ENCODE measurements at regions not wholly inside any gene's neighbourhood (a gene's known extent, or its start where the extent isn't known, plus 50 kb on each side); places are given as distances from the start of the nearest gene placed in this dataset.

DNA sequence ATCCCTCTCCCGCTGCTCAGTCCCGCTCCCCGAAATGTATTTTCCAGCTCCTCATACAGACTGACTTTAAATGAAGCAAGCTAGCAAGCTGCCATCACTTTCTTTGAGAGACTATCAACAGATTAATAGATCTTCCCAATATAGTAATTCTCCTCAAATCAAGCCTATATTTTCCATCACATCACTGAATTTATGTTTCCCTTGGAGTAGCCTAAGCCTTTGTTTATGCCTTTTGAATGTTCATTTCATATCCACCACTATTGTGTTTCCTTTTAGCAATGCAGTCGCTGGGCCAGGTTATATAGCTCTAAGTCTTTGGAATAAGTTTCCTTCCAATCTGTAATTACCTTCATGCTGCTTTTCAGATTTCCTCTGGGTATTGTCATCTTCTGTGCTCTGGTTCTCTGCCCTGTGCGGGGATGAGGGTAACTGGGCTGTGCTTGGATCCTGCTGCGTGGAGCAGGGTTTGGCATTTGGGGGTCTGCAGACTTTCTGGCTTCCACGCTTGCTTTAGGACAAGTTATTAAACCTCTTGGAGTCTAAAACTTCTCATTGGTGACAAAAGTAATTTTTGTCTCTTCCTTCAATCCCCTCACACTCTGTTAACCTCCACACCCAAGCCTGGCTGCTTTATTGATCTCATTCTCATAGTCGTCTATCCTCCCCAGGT lies 256.9 kb downstream of the DLEU7 start:
- DNase-seq: no peak

GRCh38 chr13:50587115-50587514 lies 256.4 kb downstream of the DLEU7 start:
- DNase-seq: no peak

- DNase-seq: no peak
Measured at GRCh38 chr13:50587645-50588373, 255.7 kb downstream of the DLEU7 start.

DNA sequence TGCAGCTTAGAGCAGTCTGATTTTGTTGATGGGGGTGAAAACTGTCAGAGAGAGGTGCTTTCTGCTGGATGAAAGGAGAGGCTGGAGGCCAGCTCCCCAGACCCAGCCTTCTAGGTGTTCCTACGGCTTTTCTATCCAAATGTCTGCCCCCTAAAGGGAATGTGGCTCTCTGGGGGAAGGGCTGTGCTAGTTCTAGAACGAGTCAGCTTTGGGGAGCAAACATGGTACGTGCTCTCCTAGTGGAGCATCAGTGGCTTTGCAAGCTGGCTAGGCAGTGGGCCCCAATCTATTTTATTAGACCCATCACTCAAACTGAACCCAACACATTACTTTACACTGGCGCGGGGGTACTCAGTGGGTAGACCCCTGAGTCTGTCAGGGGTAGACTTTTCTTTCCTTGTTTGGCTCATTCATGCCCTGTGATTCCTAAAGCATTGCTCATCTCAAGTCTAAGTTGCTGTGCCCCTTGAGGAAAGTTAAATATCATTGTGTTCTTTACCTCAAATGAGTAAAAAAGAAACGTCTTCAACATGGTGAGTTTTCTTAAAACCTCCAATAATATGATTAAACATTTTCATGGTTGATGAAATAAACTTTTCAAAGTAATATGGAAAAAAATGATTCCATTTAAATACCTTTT lies 254.9 kb downstream of the DLEU7 start:
- DNase-seq: no peak

- no peak for DNase-seq
Measured at GRCh38 chr13:50589139-50589538, 254.4 kb downstream of the DLEU7 start.

- DNase-seq: no peak
Measured at GRCh38 chr13:50589651-50590054, 253.8 kb downstream of the DLEU7 start.

GRCh38 chr13:50592412-50593155 lies 250.9 kb downstream of the DLEU7 start:
- DNase-seq: no peak

DNA sequence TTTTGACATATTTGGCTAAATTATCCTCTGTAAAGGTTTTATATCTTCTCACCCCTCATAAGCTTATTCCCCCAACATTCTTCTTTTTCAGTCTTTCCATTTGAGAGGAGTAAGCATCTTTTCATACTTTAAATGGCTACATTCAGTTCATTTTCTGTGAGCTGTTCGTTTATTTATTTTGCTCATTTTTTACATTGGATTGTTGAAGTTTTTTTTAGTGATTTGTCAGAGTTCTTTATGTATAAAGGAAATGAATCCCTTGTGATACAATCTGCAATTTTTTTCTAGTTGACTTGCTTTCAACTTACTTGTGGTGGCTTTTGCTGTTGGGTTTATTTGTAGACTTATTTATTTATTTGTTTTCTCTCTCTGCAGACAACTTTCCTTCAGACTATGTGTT lies 250.3 kb downstream of the DLEU7 start:
- no peak for DNase-seq

DNA sequence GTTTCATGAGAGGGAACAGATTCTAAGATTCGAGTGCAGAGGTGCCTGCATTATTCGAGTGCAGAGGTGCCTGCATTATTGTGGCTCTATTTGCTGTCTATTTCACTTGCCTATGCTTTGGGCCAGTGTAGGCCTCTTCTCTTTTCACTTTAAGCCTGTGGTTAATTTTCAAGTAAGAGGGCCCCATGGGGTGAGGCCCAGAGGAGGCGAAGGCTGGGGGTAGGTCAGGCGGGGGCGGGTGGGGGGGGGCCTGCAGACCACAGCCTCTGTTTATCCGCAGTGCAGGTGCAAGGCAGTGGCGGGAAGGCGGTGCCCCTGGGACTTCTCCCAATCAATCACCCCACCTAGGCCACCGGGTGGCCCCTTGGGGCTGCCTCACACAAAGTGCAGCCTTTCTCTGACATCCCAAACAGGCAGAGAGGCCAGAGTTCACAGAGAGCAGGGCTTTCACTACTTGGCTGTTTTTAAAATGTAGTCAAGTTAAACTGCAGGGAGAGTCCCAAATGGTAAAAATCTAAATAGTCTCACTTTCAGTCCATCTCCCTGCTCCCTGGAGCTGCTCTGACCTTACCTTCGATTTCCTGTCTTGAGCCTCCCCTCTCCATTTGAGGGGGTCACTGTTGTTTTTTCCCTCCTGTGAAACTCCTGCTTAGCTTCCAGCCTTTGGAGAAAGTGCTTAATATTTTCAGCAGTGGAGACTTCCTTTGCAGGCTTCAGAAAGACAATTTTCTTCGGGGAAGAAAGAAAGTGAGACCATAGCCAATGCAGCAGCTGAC lies 249.0 kb downstream of the DLEU7 start:
- DNase-seq: peak; percentile 67

- no peak for DNase-seq
Measured at GRCh38 chr13:50595196-50595595, 248.3 kb downstream of the DLEU7 start.

DNA sequence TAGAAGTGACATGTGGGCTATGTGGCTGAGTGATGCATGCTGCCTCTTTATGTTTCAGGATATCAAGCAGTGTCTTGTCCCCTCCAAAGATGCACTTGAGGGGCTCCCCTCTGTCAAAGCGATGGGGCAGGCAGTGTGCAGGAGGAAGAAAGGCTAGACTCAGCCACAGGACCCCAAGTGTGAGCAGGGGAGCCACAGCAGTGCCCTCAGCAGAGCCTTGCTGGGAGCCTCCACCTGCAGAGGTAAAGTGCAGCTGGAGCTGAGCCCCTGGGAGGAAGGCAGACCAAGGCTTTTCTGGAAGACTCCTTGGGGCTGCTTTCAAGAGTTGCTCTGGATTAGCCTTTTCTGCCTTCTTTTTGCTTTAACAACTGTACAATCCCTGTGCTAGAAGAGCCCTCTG lies 247.3 kb downstream of the DLEU7 start:
- no peak for DNase-seq

DNA sequence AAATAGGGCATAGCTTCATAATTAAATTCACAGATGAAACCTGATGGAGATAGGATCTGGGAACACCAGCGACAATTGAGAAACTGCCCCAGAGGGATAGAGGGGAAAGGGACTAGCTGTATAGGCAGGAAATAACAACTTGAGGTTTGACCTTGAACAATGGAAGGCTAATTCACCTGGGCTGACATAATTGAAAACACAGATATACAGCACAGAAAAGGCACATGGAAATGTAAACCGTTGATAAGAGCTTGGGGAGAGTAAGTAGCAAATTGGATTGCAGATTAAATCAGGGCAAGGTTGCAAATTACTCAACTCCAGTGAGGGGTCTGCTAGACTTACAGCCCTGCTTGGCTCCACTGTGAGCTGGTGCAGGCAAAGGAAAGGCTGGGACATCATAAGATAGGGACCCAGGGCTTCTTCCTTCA lies 246.7 kb downstream of the DLEU7 start:
- no peak for DNase-seq

DNA sequence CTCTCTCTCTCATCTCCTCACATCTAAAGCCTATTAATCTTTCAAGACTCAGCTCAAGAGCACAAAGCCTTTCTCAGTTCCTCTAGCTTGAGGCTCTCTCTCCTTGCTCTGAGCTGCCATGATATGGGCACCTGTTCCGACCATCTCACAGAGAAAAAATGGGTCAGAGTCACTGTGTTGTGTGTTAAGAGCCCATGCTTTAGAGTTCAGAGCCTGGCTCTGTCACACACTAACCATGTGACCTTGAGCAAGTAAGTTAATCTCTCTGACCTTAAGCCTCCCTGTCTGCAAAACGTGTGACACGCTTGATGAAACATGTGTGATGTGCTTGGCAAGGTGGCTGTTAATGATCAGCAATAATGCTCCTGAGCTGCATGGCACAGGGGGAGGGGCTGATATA lies 245.2 kb downstream of the DLEU7 start:
- DNase-seq: no peak

- no peak for DNase-seq
Measured at GRCh38 chr13:50599046-50599445, 244.4 kb downstream of the DLEU7 start.

GRCh38 chr13:50599927-50600326 lies 243.6 kb downstream of the DLEU7 start:
- DNase-seq: no peak

DNA sequence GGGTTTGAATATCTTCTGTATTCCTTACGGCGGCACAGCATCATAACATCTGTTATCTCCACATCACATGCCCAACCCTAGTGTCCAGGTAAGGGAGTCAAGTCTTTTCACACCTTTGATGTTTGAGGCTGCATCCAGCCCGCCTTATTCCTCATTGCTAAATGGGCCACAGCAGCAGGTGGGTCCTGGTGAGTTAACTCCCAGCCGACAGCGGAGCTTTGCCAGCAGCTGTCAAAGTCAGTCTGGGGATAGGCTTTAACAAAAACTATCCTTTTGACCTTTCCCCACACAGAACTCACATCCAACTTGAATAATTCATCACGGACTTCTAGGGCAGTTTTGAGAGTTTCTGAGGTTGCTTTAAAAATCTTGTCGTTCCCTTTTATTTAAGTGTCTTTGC lies 235.1 kb downstream of the DLEU7 start:
- no peak for DNase-seq

GRCh38 chr13:50609011-50609410 lies 234.5 kb downstream of the DLEU7 start:
- no peak for DNase-seq

DNA sequence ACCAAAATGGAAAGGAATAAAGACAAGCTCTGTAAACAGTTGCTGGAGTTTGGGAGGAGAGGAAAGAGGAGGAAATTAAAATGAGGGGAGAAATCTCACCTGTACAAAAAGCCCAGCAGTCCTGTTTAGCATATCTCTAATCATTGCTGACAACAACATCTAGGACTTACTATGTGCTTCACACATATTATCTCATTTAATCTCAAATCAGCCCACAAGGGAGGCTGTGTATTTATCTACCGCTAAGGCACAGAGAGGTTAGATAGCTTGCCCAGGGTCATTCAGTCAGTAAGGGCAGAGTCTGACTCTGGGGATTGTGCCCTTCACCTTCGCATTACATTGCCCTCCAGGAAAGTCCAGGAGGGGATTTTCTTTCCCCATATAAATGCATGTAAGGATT lies 233.3 kb downstream of the DLEU7 start:
- DNase-seq: no peak

- DNase-seq: no peak
Measured at GRCh38 chr13:50611117-50611781, 232.2 kb downstream of the DLEU7 start.

DNA sequence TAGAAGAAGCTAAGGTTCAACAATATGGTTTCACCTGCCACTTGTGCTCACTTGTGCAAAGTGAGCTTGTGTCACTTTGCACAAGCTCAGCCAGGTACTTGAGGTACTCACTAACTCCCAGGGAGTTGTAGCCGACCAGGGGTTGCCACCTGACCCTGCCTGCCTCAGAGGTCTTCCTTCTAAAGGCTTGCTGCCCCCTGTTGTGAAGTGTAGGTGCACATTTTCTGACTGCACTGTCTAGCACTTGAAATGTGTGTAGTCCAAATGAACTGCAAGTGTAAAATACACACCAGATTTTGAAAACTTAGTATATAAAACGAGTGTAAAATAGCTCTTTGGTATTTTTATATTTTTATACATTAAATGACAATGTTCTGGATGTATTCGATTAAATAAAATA lies 230.8 kb downstream of the DLEU7 start:
- no peak for DNase-seq

GRCh38 chr13:50613356-50613831 lies 230.1 kb downstream of the DLEU7 start:
- no peak for DNase-seq

GRCh38 chr13:50615234-50615633 lies 228.3 kb downstream of the DLEU7 start:
- DNase-seq: no peak
